Activated CD4-positive, alpha-beta T cell treated with anti-CD3 and anti-CD28 coated beads for 36 hours (primary cell): ENCODE measurements at regions not wholly inside any gene's neighbourhood (a gene's known extent, or its start where the extent isn't known, plus 50 kb on each side); places are given as distances from the start of the nearest gene placed in this dataset.

ENCODE experiments used
- ATAC-seq: fragments of 200-7000 bp; cut with Tn5 transposase; one replicate; pipeline ENCODE4 v1.10.0; 2021; ENCODE audit warnings: mild to moderate bottlenecking, moderate library complexity
- CTCF ChIA-PET: fragments of 350-600 bp; sonication (Branson Sonifier 250); formaldehyde crosslinking; loops from one replicate; lab custom pipeline; 2021; ENCODE audit warnings: antibody characterized with exemption; lab: Charles Lee
- POLR2A ChIA-PET: fragments of 350-600 bp; sonication (Branson Sonifier 250); formaldehyde crosslinking; loops from one replicate; lab custom pipeline; 2021; ENCODE audit warnings: antibody characterized with exemption, inconsistent platforms; lab: Charles Lee
- DNase-seq: peaks from one replicate; pipeline ENCODE4 v3.0.0-alpha.2; 2020
- H3K27ac Mint-ChIP-seq: one replicate; pipeline ENCODE4 v1.8.0; 2021; ENCODE audit warnings: mixed read lengths
- H3K27me3 Mint-ChIP-seq: one replicate; pipeline ENCODE4 v1.8.0; 2021; ENCODE audit warnings: mixed read lengths
- H3K36me3 Mint-ChIP-seq: one replicate; pipeline ENCODE4 v1.8.0; 2021; ENCODE audit warnings: low read depth, mixed read lengths
- H3K4me1 Mint-ChIP-seq: one replicate; pipeline ENCODE4 v1.8.0; 2021; ENCODE audit warnings: mixed read lengths
- H3K4me3 Mint-ChIP-seq: one replicate; pipeline ENCODE4 v1.8.0; 2021; ENCODE audit warnings: mild to moderate bottlenecking, moderate library complexity, mixed read lengths
- H3K9me3 Mint-ChIP-seq: one replicate; pipeline ENCODE4 v1.8.0; 2021; ENCODE audit warnings: low read depth, mixed read lengths
- intact Hi-C, 2 experiments: fragments of 100-400 bp; cut with DNase I in 1 of 2; cut with micrococcal nuclease in 1 of 2; formaldehyde crosslinking; loops; one replicate each; pipeline versions ENCODE4 v1.14.2 to v1.15.1; 2022 to 2024; cut with DNase I, micrococcal nuclease

GRCh38 chr1:18535391-18536210 lies 54.9 kb downstream of the KLHDC7A start:
- no peak overlapping the region for H3K27ac Mint-ChIP-seq
- H3K9me3 Mint-ChIP-seq = no peaks in the 10 kb centered on the region
- no peaks in the 10 kb centered on the region for H3K4me1 Mint-ChIP-seq
- peaks cover 21% of the 10 kb centered on the region for H3K27me3 Mint-ChIP-seq
- ATAC-seq = no peak
- no peak overlapping the region for H3K4me3 Mint-ChIP-seq
- ChIA-PET POLR2A (no interaction called here), CTCF (interaction anchor here (0.6 to 0.7 kb wide), 2 partner anchors 377 to 379 kb away, joined by 3 read pairs; no protein-coding TSS in a partner anchor)
- H3K36me3 Mint-ChIP-seq = no peaks in the 10 kb centered on the region
- no peak for DNase-seq
- intact Hi-C loops = no loop called here

GRCh38 chr1:18536356-18536755 lies 55.6 kb downstream of the KLHDC7A start:
- Mint-ChIP-seq H3K4me1 (no peaks in the 10 kb centered on the region), H3K4me3 (no peak overlapping the region), H3K27ac (no peak overlapping the region), H3K36me3 (no peaks in the 10 kb centered on the region), H3K9me3 (no peaks in the 10 kb centered on the region), H3K27me3 (peaks cover 20% of the 10 kb centered on the region)
- CTCF ChIA-PET = interaction anchor here (0.5 kb wide), 1 partner anchor 52 kb away, joined by 3 read pairs; no protein-coding TSS in a partner anchor
- DNase-seq (no peak), ATAC-seq (no peak)
- POLR2A ChIA-PET = no interaction called here
- intact Hi-C loops = no loop called here

GRCh38 chr1:18536915-18537314 lies 56.2 kb downstream of the KLHDC7A start:
- no peaks in the 10 kb centered on the region for H3K4me1 Mint-ChIP-seq
- H3K4me3 Mint-ChIP-seq = no peak overlapping the region
- peaks cover 19% of the 10 kb centered on the region for H3K27me3 Mint-ChIP-seq
- H3K27ac Mint-ChIP-seq = no peak overlapping the region
- no peaks in the 10 kb centered on the region for H3K9me3 Mint-ChIP-seq
- DNase-seq = no peak
- no peak for ATAC-seq
- intact Hi-C loops = no loop called here
- ChIA-PET POLR2A (no interaction called here), CTCF (interaction anchor here (0.5 kb wide), 1 partner anchor 51 kb away, joined by 3 read pairs; no protein-coding TSS in a partner anchor)
- no peaks in the 10 kb centered on the region for H3K36me3 Mint-ChIP-seq

- Mint-ChIP-seq H3K36me3 (no peaks in the 10 kb centered on the region), H3K4me3 (no peak overlapping the region), H3K27me3 (peaks cover 25% of the 10 kb centered on the region), H3K9me3 (no peaks in the 10 kb centered on the region), H3K27ac (no peak overlapping the region), H3K4me1 (no peaks in the 10 kb centered on the region)
- ChIA-PET CTCF (no interaction called here), POLR2A (no interaction called here)
- DNase-seq (no peak), ATAC-seq (no peak)
- intact Hi-C loops = no loop called here
These were observed 56.9 kb downstream of the KLHDC7A start for GRCh38 chr1:18537386-18538306.

GRCh38 chr1:18539171-18539570 lies 58.4 kb downstream of the KLHDC7A start:
- CTCF ChIA-PET = interaction anchor here (0.7 kb wide), 1 partner anchor 342 kb away, joined by 3 read pairs; no protein-coding TSS in a partner anchor

GRCh38 chr1:18540136-18540765 lies 59.5 kb downstream of the KLHDC7A start:
- no peak overlapping the region for H3K27ac Mint-ChIP-seq
- CTCF ChIA-PET = no interaction called here
- no peaks in the 10 kb centered on the region for H3K9me3 Mint-ChIP-seq
- no peaks in the 10 kb centered on the region for H3K4me1 Mint-ChIP-seq
- no peak overlapping the region for H3K4me3 Mint-ChIP-seq
- H3K36me3 Mint-ChIP-seq = no peaks in the 10 kb centered on the region
- DNase-seq (no peak), ATAC-seq (no peak)
- peaks cover 31% of the 10 kb centered on the region for H3K27me3 Mint-ChIP-seq
- intact Hi-C loops = no loop called here
- POLR2A ChIA-PET = no interaction called here

More at GRCh38 chr1:18539171-18539570, 58.4 kb downstream of the KLHDC7A start:
- DNase-seq = no peak
- intact Hi-C loops = no loop called here
- no peaks in the 10 kb centered on the region for H3K9me3 Mint-ChIP-seq
- H3K4me1 Mint-ChIP-seq = no peaks in the 10 kb centered on the region
- no peaks in the 10 kb centered on the region for H3K36me3 Mint-ChIP-seq
- H3K27ac Mint-ChIP-seq = no peak overlapping the region
- no peak for ATAC-seq
- no peak overlapping the region for H3K4me3 Mint-ChIP-seq
- POLR2A ChIA-PET = no interaction called here
- H3K27me3 Mint-ChIP-seq = peaks cover 32% of the 10 kb centered on the region

- intact Hi-C loops = no loop called here
- Mint-ChIP-seq H3K4me3 (no peak overlapping the region), H3K9me3 (no peaks in the 10 kb centered on the region), H3K27me3 (peaks cover 39% of the 10 kb centered on the region), H3K36me3 (no peaks in the 10 kb centered on the region), H3K27ac (no peak overlapping the region), H3K4me1 (no peaks in the 10 kb centered on the region)
- ChIA-PET POLR2A (no interaction called here), CTCF (no interaction called here)
- ATAC-seq (no peak), DNase-seq (no peak)
These were observed 60.5 kb downstream of the KLHDC7A start for GRCh38 chr1:18541046-18541795.

- no peaks in the 10 kb centered on the region for H3K4me1 Mint-ChIP-seq
- peaks cover 43% of the 10 kb centered on the region for H3K27me3 Mint-ChIP-seq
- DNase-seq (no peak), ATAC-seq (no peak)
- no peaks in the 10 kb centered on the region for H3K9me3 Mint-ChIP-seq
- no peak overlapping the region for H3K27ac Mint-ChIP-seq
- POLR2A ChIA-PET = no interaction called here
- CTCF ChIA-PET = no interaction called here
- intact Hi-C loops = no loop called here
- H3K4me3 Mint-ChIP-seq = no peak overlapping the region
- H3K36me3 Mint-ChIP-seq = no peaks in the 10 kb centered on the region
These were observed 61.6 kb downstream of the KLHDC7A start for GRCh38 chr1:18542351-18542750.

- intact Hi-C loops = no loop called here
These were observed 65.3 kb downstream of the KLHDC7A start for GRCh38 chr1:18546026-18546425.

GRCh38 chr1:18547460-18547859 lies 66.7 kb downstream of the KLHDC7A start:
- no peak overlapping the region for H3K4me3 Mint-ChIP-seq
- DNase-seq (no peak), ATAC-seq (no peak)
- CTCF ChIA-PET = no interaction called here
- POLR2A ChIA-PET = no interaction called here
- no peaks in the 10 kb centered on the region for H3K4me1 Mint-ChIP-seq
- H3K36me3 Mint-ChIP-seq = no peaks in the 10 kb centered on the region
- peaks cover 32% of the 10 kb centered on the region for H3K27me3 Mint-ChIP-seq
- intact Hi-C loops = no loop called here
- no peak overlapping the region for H3K27ac Mint-ChIP-seq
- H3K9me3 Mint-ChIP-seq = no peaks in the 10 kb centered on the region

More at GRCh38 chr1:18546026-18546425, 65.3 kb downstream of the KLHDC7A start:
- Mint-ChIP-seq H3K27me3 (peaks cover 41% of the 10 kb centered on the region), H3K27ac (no peak overlapping the region), H3K36me3 (no peaks in the 10 kb centered on the region), H3K9me3 (no peaks in the 10 kb centered on the region), H3K4me1 (no peaks in the 10 kb centered on the region), H3K4me3 (no peak overlapping the region)
- ChIA-PET POLR2A (no interaction called here), CTCF (no interaction called here)
- ATAC-seq (no peak), DNase-seq (no peak)

GRCh38 chr1:18548643-18549042 lies 67.9 kb downstream of the KLHDC7A start:
- Mint-ChIP-seq H3K4me3 (no peak overlapping the region), H3K27ac (no peak overlapping the region), H3K27me3 (peaks cover 28% of the 10 kb centered on the region), H3K9me3 (no peaks in the 10 kb centered on the region), H3K4me1 (no peaks in the 10 kb centered on the region), H3K36me3 (no peaks in the 10 kb centered on the region)
- ChIA-PET CTCF (no interaction called here), POLR2A (no interaction called here)
- DNase-seq = no peak
- intact Hi-C loops = no loop called here
- no peak for ATAC-seq
